ENCODE measurements at regions not wholly inside any gene's neighbourhood (a gene's known extent, or its start where the extent isn't known, plus 50 kb on each side); places are given as distances from the start of the nearest gene placed in this dataset.
A peak's percentile ranks its signal among the peaks of the same experiment; 100 is the strongest.
"Not testable (repeated sequence)": the region's sequence is repeated elsewhere in the genome, so short reads cannot be mapped to it uniquely, and the experiment has no call there.

GRCh38 chr11:79503028-79503427 is 62.2 kb upstream of the TENM4 start:
- no peak for DNase-seq

GRCh38 chr11:79501707-79502106 is 60.9 kb upstream of the TENM4 start:
- DNase-seq, result no peak

GRCh38 chr11:79499929-79500328 is 59.1 kb upstream of the TENM4 start:
- not testable (repeated sequence) for DNase-seq

- DNase-seq, result no peak
Measured at GRCh38 chr11:79498667-79499066, 57.8 kb upstream of the TENM4 start.

- DNase-seq, result peak; percentile 41
Measured at GRCh38 chr11:79493555-79494171, 52.8 kb upstream of the TENM4 start.

DNA sequence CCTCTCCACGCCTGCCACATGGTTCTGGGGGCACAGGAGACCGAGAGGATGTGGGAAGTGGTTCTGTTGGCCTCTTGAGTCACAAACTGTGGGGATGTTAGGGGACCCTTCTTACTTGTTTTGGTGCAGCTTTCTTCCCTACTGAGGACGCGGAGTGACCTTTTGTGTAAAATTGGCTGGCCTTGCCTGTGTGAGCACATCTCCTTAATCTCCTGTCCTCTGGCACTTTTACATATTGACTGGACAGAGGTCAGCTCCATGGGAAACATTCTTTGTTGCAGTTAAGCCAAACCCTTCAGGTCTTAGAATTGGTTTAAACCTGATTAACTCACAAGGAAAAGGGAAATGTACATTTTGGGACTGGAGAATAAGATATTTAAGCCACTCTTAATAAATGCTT is 51.2 kb upstream of the TENM4 start:
- no peak for DNase-seq

All from NCI-H1105 treated with DMSO at 0.1 percent for 48 hours (cell line).